ENCODE measurements at regions not wholly inside any gene's neighbourhood (a gene's known extent, or its start where the extent isn't known, plus 50 kb on each side); places are given as distances from the start of the nearest gene placed in this dataset.
"Not testable (repeated sequence)": the region's sequence is repeated elsewhere in the genome, so short reads cannot be mapped to it uniquely, and the experiment has no call there.

DNA sequence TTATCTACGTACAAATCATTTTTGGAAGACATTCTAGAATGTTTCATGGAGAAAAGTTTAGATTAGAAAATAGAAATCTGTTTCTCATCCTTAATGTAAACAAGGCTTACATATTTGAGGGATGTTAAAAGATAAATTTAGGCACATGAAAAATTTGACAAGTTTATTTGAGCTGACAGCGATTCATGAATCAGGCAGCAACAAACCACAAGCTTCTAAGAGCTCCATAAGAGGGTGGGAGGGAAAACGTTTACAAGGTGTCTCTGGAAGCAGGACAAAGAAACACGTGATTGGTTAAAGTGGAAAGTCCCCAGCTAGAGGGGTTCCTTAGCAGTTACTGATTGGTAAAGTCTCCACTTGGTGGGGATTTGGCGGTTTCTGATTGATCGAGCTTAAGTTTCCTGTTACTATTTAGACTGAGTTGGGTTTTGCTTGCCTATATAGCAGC, 228.9 kb upstream of the PITRM1 start:
- peak; percentile 92 for DNase-seq

DNA sequence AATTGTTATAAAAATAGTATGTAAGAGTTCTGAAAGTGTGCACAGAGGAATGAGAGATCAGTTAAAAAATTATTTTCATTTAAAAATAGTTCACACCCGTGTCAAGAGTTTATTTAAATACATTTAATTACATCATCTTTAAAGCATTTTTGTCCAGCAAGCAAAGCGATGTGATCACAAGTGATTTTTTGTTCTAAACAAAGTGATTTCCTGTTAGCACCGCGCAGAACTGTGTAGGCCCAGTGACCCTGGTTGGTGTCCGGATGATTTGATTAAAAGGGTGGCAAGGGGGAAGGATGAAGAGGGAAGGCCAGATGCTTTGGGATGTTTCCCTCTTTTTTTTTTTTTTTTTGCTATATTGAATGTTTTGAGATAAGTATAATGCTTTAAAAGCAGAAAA, 227.8 kb upstream of the PITRM1 start:
- peak; percentile 23 for DNase-seq

DNA sequence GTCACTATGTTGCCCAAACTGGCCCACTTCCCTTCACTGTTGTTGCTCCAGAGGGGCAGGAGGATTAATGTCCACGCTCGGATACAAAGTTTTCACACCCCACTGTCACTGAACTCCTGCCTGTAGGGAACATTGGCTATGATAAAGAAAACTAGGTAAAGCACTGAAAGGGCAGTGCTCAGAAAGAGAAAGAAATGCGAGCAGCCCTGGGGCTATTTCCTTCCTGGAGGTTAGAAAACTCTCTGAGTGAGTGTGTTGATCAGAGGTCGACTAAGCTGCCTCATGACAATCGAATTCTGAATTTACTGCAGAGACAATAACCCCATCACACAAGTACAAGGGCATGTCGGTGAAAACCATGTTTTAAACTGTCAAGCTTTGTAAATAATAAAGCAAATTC, 227.2 kb upstream of the PITRM1 start:
- no peak for DNase-seq

DNA sequence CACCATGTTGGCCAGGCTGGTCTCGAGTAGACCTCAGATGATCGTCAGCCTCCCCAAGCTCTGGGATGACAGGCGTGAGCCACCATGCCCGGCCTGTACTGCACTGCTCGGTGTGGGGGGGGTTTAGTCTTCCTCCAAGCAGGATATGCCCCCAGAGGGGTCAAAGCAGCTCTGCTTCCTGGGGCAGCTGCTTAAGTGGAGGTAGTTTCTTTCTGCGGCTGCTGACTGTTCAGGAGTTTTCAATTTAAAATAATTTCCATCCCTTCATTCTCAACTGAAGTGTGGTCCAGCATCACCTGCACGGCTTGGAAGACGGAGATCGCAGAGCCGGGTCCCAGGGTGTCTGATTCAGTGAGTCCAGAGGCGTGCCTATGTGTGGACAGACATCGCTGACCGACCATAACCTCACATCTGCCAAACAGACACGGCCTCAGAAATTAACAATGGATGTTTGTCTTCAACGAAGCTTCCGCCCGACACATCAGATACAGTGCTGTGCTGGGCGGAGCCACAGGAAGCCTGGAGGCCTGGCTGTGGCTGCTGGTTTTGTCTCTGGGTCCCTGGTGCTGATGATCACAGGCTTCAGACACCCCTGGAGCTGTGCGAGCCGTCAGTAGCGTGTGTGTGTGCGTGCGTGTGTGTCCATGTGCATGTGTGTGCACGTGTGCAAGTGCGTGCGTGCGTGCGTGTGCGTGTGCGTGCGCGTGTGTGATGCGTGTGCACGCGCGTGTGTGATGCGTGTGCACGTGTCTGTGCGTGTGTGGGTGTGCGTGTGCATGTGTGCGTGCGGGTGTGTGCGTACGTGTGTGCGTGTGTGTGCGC, 226.5 kb upstream of the PITRM1 start:
- DNase-seq = peak; percentile 24

DNA sequence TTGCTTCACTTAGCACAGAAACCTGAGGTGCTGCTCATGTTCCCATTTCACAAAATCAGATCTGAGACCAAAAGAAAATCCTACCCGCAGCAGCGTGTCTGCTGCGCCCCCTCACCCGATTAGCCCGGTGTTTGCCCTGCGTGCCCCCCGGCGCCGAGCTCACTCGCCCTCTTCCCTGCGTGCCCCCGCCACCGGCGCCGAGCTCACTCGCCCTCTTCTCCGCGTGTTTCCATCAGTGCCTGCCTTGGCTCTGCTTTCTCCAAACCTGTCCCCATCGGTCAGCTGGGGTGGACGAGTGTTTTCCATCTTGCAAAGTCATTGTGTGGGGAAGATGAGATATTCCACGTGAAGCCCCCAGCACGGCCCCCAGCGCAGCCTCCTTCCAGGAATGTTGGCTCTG, 225.3 kb upstream of the PITRM1 start:
- no peak for DNase-seq

DNA sequence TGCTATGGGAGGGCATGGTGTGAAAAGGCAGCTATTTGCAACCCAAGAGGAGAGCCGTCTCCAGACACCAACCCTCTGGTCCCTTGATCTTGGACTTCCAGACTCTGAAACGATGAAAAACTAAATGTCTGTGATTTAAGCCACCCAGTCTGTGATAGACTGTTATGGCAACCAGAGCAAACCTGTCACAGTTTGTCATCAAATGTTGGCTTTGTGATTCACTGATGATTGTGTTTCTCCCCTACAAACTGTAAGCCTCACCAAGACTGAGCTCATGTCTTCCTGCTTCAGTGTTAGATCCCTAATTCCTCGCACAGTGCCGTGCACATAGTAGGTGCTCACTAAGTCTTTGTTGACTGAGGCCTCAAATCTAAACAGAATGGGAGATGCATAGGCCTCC, 224.6 kb upstream of the PITRM1 start:
- peak; percentile 15 for DNase-seq

DNA sequence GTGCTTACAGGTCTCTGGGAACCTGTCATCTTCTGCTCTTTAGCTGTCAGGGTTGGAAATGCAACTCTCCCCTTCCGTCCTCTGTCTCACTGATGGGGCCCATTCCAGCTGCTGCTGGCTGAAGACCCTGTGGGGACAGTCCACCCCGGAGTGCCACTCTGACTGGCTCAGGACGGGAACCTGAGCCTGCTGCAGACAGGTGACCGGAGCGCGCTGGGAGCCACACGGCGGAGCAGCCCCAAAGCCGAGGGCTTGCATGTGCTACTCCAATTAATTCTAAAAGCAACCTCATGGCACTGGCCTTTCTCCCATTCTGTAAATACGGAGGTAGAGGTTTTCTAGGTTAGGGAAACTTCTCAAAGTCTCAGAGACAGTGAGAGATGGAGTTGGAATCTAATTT, 223.5 kb upstream of the PITRM1 start:
- no peak for DNase-seq

DNA sequence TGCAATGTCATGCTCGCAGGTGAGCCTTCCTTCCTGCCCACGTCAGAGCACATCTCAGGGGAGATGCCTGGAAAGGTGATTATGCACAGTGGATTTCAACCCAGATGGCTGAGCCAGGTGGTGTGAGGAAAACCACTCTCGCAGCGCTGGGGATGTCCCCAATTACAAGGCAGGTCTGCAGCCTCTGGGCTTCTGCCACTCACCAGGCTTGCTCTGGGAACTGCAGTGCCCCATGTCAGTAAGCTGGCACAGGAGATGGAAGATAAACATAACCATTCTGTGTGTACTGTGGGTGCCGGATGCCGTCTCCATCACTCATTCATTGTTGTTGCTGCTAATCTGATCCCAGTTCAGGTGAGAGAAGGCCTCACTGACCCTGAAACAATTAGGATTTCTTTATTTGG, 222.9 kb upstream of the PITRM1 start:
- no peak for DNase-seq

DNA sequence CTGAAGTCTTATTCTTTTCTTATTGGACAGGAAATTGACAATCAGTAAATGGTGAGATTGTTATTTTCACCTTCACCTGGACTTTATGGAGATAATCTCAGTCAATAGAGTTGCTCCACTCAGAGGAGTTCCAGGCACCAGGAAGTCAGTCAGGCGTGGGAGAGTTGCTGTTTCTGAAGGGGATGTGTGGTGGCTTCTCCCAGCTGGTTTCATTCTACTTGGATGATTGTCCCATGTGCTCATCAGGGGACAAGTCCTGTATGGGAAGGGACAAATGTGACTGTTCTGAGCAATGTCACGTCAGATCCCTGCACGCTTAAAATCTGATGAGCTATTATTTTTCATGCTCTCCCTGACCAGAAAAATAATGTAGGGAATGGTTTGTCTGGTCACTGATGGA, 222.5 kb upstream of the PITRM1 start:
- no peak for DNase-seq

DNA sequence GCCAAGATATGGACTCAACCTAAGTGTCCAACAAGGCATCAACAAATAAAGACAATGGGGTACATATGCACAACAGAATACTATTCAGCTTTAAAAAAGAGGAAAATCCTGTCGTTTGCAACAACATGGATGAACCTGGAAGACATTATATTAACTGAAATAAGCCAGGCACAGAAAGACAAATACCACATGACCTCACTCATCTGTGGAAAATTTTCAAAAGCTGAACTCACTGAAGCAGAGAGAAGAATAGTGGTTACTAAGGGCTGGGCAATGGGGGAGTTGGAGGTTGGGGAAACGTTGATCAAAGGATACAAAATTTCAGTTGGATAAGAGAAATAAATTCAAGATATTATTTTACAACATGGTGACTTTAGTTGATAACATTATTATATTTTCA, 221.4 kb upstream of the PITRM1 start:
- DNase-seq = no peak

DNA sequence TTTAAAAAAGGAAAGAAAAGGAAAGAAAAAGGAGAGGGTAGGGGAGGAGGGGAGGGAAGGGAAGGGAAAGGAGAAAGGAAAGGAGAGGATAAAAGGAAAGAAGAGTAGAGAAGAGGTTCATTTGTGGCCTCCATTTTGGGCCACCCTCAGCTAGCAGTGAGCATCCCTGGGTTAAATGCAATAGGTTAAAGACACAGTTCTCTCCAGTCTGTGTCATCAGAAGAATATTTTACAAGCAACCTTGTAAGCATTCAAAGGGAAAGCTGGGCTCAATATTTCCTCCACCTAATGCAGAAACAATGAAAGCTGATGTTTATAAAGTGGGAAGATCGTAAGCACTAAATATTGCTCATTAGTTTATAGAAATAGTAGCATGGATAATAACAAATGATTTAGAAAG, 219.1 kb upstream of the PITRM1 start:
- DNase-seq = no peak

DNA sequence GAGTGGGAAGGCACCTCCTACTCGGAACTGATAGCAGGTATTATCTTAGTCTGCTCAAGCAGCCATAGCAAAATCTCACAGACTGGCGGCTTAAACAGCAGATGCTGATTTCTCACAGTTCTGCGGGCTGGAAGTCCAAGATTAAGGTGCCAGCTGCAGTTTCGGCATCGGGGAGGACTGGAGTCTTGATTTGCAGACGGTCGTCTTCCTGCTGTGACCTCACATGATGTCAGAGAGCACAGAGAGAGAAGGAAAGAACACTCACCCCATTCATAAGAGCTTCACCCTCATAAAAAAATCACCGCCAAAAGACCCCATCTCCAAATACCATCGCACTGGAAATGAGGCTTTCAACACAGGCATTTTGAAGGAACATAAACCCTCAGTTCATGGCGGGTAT, 216.5 kb upstream of the PITRM1 start:
- no peak for DNase-seq

DNA sequence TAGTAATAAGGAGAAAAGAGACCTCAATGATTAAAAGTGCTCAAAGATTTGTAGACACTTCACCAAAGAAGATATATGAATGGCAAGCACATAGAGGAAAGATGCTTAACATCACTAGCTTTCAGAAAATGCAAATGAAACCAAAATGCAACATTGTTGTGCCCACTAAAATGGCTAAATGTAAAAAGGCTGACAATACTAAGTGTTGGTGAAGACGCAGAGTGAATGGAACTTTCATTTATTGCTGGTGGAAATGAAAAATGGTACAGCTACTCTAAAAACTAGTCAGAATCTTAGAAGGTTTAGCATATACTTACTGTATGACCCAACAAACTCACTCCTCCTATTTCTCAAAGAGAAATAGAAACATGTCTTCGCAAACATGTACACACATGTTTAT, 212.9 kb upstream of the PITRM1 start:
- DNase-seq = no peak

DNA sequence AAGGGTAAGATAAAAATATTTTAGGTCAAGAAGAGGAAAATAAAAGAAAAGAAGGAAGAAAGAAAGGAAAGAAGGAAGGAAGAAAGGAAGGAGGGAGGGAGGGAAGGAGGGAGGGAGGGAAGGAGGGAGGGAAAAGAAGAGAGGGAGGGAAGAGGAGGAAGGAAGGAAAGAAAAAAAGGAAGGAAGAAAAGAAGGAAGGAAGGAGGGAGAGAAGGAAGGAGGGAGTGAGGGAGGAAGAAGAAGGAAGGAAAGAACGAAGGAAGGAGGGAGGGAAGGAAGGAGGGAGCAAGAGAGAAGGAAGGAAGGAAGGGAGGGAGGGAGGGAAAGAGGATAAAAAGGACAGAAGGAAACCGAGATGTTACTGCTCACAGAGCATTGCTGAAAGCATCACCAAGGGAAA, 209.5 kb upstream of the PITRM1 start:
- no peak for DNase-seq

DNA sequence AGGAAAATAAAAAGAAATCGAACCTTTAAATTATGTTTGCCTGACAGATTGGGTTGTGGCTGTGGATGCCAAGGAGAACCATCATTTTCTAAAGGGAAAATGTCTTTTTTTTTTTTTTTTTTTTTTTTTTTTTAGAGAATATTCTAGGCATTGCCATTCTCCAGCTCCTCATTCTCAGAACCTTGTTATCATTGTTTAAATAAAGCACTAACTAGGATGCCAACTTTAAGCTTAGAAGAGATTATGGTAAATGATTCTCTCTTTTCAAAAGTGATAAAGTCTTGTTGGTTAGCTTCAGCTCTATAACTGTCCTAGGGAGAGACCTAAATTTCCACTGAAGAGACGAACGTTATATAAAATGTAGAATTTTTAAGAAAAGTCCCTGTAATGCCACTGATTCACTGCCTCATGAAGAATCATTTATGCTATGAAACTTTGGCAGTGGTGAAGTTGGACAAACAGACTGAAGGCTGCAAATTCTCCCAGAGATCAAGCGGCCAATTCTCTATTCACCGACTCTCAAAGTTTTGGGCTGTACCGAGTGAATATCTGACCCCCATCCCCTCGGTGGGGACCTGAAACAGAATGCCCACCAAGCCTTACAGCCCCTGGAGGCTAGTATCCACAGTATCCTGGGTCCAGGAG, 207.9 kb upstream of the PITRM1 start:
- no peak for DNase-seq

DNA sequence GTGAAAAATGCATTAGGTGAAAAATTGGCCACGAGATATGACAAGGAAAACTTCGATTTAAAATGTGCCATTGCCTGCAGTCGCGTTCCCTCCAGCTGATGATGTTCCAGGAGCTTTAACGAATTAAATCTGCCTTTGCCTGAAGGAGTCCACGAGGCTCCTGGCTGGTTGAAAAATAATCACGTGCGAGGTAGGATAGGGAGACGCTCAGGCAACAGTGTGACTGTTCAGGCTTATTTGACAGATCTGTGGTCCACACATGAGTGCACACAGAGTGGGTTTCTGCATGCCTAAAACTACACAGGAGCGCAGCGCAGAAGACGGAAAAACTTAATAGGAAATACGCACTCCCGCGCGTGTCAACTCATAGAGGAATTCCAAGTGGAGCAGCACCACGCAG, 204.0 kb upstream of the PITRM1 start:
- DNase-seq = no peak

DNA sequence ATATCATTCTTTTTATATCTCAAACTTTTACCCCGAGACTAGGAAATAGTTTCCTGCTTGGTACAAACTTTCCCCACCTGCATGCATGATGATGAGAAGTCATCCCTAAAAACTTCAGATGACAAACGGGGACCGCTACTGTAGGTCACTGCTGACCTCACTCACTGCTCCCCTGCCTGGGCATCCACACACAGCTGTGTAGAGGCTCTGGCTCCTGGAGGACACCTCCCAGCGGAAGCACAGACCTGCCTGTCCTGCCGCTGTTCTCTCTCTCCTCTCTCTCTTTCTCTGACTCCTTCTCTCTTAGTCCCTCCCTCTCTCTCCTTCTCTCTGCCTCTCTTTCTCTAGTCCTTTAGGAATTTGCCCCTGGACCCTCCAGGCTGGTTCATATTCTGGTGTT, 202.9 kb upstream of the PITRM1 start:
- DNase-seq = no peak

DNA sequence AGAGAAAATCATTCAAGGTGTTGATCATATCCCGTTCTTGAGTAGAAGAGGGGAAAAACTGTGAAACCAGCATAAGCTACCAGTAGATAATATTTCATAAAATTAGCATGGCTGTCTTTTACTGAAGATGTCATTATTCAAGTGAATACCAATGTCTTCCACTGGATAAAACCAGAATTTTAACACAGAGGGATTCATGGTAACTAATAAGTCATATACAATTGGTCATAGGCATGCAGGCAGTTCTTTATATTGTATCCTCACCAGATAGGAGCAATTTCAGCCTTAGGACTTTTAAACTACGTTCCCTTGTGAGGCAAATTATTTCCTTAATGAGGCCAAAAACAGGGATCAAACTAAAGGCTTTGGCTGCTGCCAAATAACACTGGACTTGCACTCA, 202.3 kb upstream of the PITRM1 start:
- DNase-seq = no peak

DNA sequence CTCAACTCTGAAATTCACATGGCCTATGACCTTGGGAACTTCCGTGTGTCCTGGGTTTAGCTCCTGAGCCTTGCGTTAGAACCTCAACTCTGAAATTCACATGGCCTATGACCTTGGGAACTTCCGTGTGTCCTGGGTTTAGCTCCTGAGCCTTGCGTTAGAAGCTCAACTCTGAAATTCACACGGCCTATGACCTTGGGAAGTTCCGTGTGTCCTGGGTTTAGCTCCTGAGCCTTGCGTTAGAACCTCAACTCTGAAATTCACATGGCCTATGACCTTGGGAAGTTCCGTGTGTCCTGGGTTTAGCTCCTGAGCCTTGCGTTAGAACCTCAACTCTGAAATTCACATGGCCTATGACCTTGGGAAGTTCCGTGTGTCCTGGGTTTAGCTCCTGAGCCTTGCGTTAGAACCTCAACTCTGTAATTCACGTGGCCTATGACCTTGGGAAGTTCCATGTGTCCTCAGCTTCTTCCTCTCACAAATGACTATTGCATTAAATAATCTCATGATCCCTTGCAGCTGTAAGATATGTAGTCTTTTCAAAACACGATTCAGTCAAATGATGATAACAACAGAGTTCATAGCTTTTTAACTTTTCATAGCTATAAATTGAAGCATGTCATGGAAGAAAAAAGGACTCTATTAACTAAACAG, 200.9 kb upstream of the PITRM1 start:
- not testable (repeated sequence) for DNase-seq

DNA sequence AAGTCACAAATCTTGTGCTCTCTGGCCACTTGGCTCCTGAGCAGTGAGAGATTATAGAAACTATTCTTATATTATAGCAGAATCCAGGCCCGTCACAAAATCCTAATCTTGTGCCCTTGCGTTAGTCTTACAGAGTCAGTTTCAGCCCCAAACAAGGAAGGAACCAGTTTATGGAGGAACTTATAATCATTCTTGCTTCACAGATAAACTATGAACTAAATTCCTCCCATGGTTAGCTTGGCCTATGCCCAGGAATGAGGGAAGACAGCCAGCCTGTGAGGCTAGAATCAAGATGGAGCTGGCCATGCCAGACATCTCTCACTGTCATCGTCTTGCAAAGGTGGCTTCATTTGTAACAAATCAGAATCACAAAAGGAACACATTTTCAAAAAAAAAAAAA, 199.7 kb upstream of the PITRM1 start:
- DNase-seq = peak; percentile 47

DNA sequence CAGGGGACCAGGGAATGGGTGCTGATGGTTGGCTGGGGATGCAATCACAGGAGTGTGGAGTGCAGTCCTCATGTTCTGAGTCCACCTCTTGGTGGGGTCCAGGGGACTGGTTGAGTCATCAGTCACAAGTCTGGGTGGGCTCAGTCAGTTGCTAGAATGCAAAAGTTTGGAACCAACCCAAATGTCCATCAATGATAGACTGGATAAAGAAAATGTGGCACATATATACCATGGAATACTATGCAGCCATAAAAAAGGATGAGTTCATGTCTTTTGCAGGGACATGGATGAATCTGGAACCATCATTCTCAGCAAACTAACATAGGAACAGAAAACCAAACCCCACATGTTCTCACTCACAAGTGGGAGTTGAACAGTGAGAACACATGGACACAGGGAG, 199.0 kb upstream of the PITRM1 start:
- DNase-seq = not testable (repeated sequence)

DNA sequence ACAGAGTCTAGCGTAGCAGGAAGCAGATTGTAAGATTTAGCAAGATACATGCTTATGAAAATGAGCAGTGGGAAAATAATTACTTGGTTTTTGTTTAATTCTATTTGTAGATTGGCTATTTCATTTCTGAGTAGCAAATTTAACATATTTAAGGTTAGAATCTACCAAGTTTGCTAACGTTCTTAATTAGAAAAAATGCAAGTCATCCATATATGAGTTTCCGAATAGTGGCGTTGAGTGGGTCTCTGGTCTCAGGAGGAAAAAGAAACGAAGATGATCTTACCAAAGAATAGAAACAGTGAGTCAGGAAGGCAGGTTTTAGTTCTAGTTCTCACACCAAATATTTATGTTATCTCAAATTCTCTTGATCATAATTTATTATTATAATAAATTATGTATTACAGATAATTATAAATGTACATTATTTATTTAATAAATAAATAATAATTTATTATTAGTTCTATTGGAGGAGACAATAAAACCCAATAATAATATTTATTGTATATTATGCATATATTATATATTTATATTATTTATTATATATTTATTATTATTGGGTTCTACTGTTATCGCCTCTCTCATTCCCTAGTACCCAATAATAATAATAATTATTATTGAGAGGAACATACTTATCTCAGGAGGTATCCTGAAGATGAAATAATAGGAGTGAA, 194.3 kb upstream of the PITRM1 start:
- DNase-seq = no peak

DNA sequence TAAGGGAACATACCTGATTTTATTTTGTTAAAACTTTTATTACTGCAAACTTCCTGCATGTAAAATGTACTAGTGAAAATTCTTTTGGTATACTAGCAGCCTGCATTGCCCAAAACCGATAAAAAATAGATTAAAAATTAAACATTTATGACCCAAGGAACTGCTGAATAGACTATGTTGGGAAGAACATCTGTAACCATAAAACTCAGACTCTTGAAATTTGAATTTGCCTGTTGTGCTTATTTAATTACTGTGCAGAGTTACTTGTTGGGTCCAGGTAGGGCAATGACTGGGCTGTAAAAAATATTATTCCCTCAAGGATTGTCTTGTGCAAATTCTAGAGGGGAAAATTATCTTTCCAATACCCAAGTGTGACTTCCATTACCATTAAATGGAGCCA, 193.5 kb upstream of the PITRM1 start:
- no peak for DNase-seq

DNA sequence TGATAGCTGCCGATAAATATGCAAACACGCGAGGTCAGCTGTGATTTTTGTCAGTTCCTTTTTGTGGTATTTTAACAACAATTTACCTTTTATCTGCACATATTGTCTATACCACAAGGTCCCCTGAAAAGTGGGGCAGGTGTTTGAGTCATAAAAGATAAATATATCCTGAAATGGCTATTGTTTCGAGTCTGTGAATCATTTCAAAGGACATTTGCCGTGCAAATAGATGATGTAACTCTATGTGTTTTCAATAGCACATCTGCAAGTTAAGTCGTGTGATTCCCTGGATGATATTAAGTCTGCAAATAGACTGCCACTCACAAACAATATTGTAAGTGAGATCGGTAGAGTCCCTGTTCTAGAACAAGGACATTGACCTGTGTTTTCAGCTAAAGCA, 193.0 kb upstream of the PITRM1 start:
- DNase-seq = no peak
